DND-41 (cell line): ENCODE measurements at regions not wholly inside any gene's neighbourhood (a gene's known extent, or its start where the extent isn't known, plus 50 kb on each side); places are given as distances from the start of the nearest gene placed in this dataset.

ENCODE experiments used
- ATAC-seq: fragments of 200-7000 bp; cut with Tn5 transposase; 3 replicates; pipeline ENCODE4 v1.9.1; 2021; ENCODE audit warnings: low read depth; ENCODE audit not compliant: insufficient read depth
- DNase-seq: peaks from one replicate; pipeline ENCODE4 v3.0.0-alpha.2; 2020
- H2AFZ ChIP-seq: 2 replicates; pipeline ENCODE4 v1.6.0; 2012; ENCODE audit warnings: low read depth, low read length
- H3K27ac ChIP-seq: 2 replicates; pipeline ENCODE4 v1.5.1; 2012; ENCODE audit warnings: low read length, inconsistent platforms
- H3K27me3 ChIP-seq: fragments of 200-600 bp; sonication (generic); 2 replicates; pipeline ENCODE4 v1.6.0; 2012; ENCODE audit warnings: low read length, mild to moderate bottlenecking, inconsistent platforms; ENCODE audit not compliant: insufficient read depth, poor library complexity
- H3K36me3 ChIP-seq: 2 replicates; pipeline ENCODE4 v1.5.1; 2012; ENCODE audit warnings: low read length, inconsistent platforms; ENCODE audit not compliant: insufficient read depth
- H3K4me1 ChIP-seq: 2 replicates; pipeline ENCODE4 v1.5.1; 2012; ENCODE audit warnings: mild to moderate bottlenecking, low read length; ENCODE audit not compliant: insufficient read depth
- H3K4me2 ChIP-seq: 2 replicates; pipeline ENCODE4 v1.6.0; 2012; ENCODE audit warnings: mild to moderate bottlenecking, moderate library complexity, low read length, inconsistent platforms; ENCODE audit not compliant: insufficient read depth
- H3K4me3 ChIP-seq, 2 experiments: fragments of 200-600 bp in 1 of 2; shearing (Covaris generic) in 1 of 2; 2 replicates each; pipeline ENCODE4 v1.5.1; 2012 to 2016; ENCODE audit warnings: inconsistent platforms in 2 of 2, low read length in 2 of 2, mild to moderate bottlenecking in 2 of 2, low read depth in 1 of 2, moderate library complexity in 1 of 2
- H3K79me2 ChIP-seq: 2 replicates; pipeline ENCODE4 v1.6.0; 2012; ENCODE audit warnings: low read length, inconsistent platforms; ENCODE audit not compliant: insufficient read depth
- H3K9ac ChIP-seq: 2 replicates; pipeline ENCODE4 v1.6.0; 2012; ENCODE audit warnings: low read depth, mild to moderate bottlenecking, inconsistent platforms, low read length, moderate library complexity
- H3K9me3 ChIP-seq: 2 replicates; pipeline ENCODE4 v1.5.1; 2012; ENCODE audit warnings: low read length, moderate library complexity, mild to moderate bottlenecking, inconsistent platforms; ENCODE audit not compliant: insufficient read depth, severe bottlenecking
- H4K20me1 ChIP-seq: 2 replicates; pipeline ENCODE4 v1.6.0; 2012; ENCODE audit warnings: low read length; ENCODE audit not compliant: insufficient read depth
- CTCF ChIP-seq: IDR thresholded peaks from 2 replicates; pipeline ENCODE4 v1.5.1; 2012; ENCODE audit warnings: borderline replicate concordance, low read length, moderate library complexity, mild to moderate bottlenecking; ENCODE audit not compliant: poor library complexity, severe bottlenecking; ENCODE audit errors: extremely low read depth
- EZH2 ChIP-seq: IDR thresholded peaks from 3 replicates; pipeline ENCODE4 v1.6.1; 2012; ENCODE audit warnings: borderline replicate concordance, low read depth, mild to moderate bottlenecking, moderate library complexity, low read length, inconsistent platforms; ENCODE audit not compliant: severe bottlenecking

- H3K4me2 ChIP-seq: no peak overlapping the region
- ATAC-seq (no peak), DNase-seq (no peak)
- no peak for TF ChIP-seq CTCF
- TF ChIP-seq EZH2: no peak
- no peaks in the 10 kb centered on the region for H3K36me3 ChIP-seq
- H3K27me3 ChIP-seq: no peaks in the 10 kb centered on the region
- H3K9me3 ChIP-seq: no peaks in the 10 kb centered on the region
- no peaks in the 10 kb centered on the region for H3K4me1 ChIP-seq
- no peak overlapping the region for H3K4me3 ChIP-seq
- H3K9ac ChIP-seq: no peak overlapping the region
- H3K27ac ChIP-seq: no peak overlapping the region
- no peaks in the 10 kb centered on the region for H4K20me1 ChIP-seq
- no peak overlapping the region for H2AFZ ChIP-seq
- no peaks in the 10 kb centered on the region for H3K79me2 ChIP-seq
Measured at GRCh38 chr7:116339564-116339963, 129.2 kb downstream of the TES start.

GRCh38 chr7:116340201-116340847, 130.0 kb downstream of the TES start:
- Histone ChIP-seq H3K36me3 (no peaks in the 10 kb centered on the region), H3K4me3 (no peak overlapping the region), H3K9me3 (no peaks in the 10 kb centered on the region), H3K4me2 (no peak overlapping the region), H3K27ac (no peak overlapping the region), H3K9ac (no peak overlapping the region), H3K4me1 (no peaks in the 10 kb centered on the region), H2AFZ (no peak overlapping the region), H3K79me2 (no peaks in the 10 kb centered on the region), H3K27me3 (no peaks in the 10 kb centered on the region), H4K20me1 (no peaks in the 10 kb centered on the region)
- no peak for ATAC-seq
- TF ChIP-seq CTCF: no peak
- TF ChIP-seq EZH2: no peak
- DNase-seq: no peak

GRCh38 chr7:116340943-116341907, 130.9 kb downstream of the TES start:
- TF ChIP-seq CTCF (no peak), EZH2 (no peak)
- H3K4me2 ChIP-seq: no peak overlapping the region
- H2AFZ ChIP-seq: no peak overlapping the region
- no peaks in the 10 kb centered on the region for H3K4me1 ChIP-seq
- H3K36me3 ChIP-seq: no peaks in the 10 kb centered on the region
- H3K9ac ChIP-seq: no peak overlapping the region
- ATAC-seq (no peak), DNase-seq (no peak)
- H3K9me3 ChIP-seq: no peaks in the 10 kb centered on the region
- no peaks in the 10 kb centered on the region for H3K27me3 ChIP-seq
- H3K79me2 ChIP-seq: no peaks in the 10 kb centered on the region
- no peak overlapping the region for H3K27ac ChIP-seq
- H3K4me3 ChIP-seq: no peak overlapping the region
- H4K20me1 ChIP-seq: no peaks in the 10 kb centered on the region
